AG09319 (cell line): ENCODE measurements at regions not wholly inside any gene's neighbourhood (a gene's known extent, or its start where the extent isn't known, plus 50 kb on each side); places are given as distances from the start of the nearest gene placed in this dataset.

Source experiments
- DNase-seq: peaks from one replicate; pipeline ENCODE4 v3.0.0-alpha.2; 2010; ENCODE audit warnings: low read depth; ENCODE audit errors: extremely low read depth
- TF ChIP-seq, protein P1 (sequence below): IDR thresholded peaks from 2 replicates; pipeline ENCODE4 v1.5.1; 2011; ENCODE audit warnings: low read depth, mild to moderate bottlenecking, inconsistent platforms, low read length, moderate library complexity

DNA sequence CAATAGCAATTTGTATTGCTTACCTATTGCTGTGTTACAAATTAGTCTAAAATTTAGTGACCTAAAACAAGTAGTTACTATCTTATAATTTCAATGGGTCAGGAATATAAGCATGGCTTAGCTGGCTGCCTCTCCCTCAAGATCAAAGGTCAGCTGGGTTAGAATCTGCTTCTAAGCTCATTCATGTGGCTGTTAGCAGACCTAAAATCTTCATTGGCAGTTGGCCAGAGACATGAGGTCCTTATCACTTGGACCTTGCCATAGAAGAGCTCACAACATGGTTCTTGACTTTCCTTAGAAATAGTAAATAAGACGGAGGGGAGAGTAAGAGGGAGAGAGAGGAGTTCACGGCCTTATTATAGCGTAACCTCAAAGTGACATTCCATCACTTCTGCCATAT lies 468.0 kb downstream of the HTR7 start:
- TF ChIP-seq, protein P1, sequence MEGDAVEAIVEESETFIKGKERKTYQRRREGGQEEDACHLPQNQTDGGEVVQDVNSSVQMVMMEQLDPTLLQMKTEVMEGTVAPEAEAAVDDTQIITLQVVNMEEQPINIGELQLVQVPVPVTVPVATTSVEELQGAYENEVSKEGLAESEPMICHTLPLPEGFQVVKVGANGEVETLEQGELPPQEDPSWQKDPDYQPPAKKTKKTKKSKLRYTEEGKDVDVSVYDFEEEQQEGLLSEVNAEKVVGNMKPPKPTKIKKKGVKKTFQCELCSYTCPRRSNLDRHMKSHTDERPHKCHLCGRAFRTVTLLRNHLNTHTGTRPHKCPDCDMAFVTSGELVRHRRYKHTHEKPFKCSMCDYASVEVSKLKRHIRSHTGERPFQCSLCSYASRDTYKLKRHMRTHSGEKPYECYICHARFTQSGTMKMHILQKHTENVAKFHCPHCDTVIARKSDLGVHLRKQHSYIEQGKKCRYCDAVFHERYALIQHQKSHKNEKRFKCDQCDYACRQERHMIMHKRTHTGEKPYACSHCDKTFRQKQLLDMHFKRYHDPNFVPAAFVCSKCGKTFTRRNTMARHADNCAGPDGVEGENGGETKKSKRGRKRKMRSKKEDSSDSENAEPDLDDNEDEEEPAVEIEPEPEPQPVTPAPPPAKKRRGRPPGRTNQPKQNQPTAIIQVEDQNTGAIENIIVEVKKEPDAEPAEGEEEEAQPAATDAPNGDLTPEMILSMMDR: no peak
- DNase-seq: no peak

GRCh38 chr10:90394311-90394710 lies 463.5 kb downstream of the HTR7 start:
- TF ChIP-seq, protein P1: no peak
- no peak for DNase-seq

- DNase-seq: no peak
- TF ChIP-seq, protein P1: no peak
Measured at GRCh38 chr10:90396721-90397120, 461.1 kb downstream of the HTR7 start.

GRCh38 chr10:90398566-90398965 lies 459.3 kb downstream of the HTR7 start:
- DNase-seq: no peak
- TF ChIP-seq, protein P1: no peak

DNA sequence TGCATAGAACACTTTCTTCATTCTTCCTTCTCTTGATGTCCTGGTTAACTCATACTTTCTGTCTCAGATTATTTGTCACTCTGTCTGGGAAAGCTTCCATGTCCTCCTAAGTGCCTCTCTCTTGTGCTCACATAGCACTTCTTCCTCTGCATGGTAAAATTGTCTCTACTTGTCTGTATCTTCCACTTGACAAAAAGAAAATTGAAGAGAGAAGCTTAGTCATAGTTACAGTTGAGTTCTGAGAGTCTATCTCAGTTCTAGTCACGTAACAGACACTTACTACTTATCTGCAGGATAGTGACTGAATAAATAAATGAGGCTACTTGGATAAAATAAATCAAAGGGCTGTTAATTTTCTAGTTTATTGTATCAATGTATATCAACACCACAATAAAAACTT lies 458.1 kb downstream of the HTR7 start:
- TF ChIP-seq, protein P1: no peak
- DNase-seq: no peak

DNA sequence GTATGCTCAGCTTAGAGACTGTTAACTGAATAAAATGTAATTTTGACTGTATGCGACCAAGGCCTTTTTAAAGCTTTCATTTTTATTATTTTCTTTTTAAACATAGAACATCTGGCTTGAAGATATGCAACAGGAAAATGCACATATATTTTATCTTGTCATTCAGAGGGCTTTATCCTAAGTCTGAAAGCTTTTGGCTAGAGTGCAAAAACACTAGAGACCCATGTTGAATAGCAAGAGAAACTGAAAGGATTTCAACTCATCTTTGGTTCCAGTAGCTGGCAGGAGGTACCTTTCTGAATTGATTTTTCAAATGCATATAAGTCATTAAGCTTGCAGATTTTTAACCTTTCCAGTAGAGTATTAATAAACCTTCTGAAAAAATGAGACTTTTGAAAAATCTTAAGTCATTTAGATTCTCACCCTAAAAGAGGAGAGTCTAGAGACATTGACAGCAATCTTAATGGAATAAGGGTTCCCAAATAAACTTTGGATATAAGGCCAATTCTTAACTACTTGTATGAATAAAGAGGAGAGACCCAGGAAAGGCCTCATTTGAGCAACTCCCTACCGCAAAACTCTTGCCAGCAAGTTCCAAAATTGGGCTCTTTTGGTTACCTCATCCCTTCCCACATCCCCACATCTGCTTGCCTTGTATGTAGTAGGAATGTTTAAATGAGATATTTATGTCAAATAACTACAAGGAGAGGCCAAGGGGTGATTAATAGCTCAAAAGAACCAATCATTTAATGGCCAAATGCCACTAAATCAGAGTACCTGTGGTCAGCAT lies 454.4 kb downstream of the HTR7 start:
- no peak for DNase-seq
- TF ChIP-seq, protein P1: no peak

DNA sequence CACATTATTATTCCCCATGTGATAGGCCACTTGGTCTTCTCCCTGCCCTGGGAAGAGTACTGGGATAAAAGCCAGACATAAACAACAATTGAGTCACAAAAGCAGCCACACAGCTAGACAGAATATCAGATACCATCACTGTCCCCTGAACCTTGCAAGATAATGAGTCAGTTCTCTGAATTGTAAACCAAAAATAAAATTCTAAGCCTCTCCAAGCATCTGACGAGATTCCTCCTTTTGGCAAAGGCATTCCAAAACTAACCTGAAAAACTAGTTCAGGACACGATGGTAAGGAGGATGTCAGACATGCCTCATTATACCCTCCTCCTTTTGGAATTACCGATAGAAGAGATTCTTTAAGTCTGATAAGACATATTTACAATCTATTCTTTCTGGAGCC lies 450.7 kb downstream of the HTR7 start:
- TF ChIP-seq, protein P1: no peak
- no peak for DNase-seq
